Ascending aorta (tissue), 2 donors: ENCODE measurements at regions not wholly inside any gene's neighbourhood (a gene's known extent, or its start where the extent isn't known, plus 50 kb on each side); places are given as distances from the start of the nearest gene placed in this dataset.
"Not testable (repeated sequence)": the region's sequence is repeated elsewhere in the genome, so short reads cannot be mapped to it uniquely, and the experiment has no call there.

Experiments used
- DNase-seq, 2 donors: peaks; one replicate each; pipeline ENCODE4 v3.0.0-alpha.2; 2019; ENCODE audit warnings: low spot score in 2 of 2
- H3K27ac ChIP-seq, 2 donors: fragments of 200-600 bp; sonication (generic); one replicate each; pipeline ENCODE4 v1.5.1; 2016 to 2017; ENCODE audit warnings: mild to moderate bottlenecking in 1 of 2
- H3K27me3 ChIP-seq: fragments of 200-600 bp; sonication (generic); one replicate; pipeline ENCODE4 v1.5.1; 2017
- H3K36me3 ChIP-seq, 2 donors: fragments of 200-600 bp; sonication (generic); one replicate each; pipeline ENCODE4 v1.5.1; 2016
- H3K4me1 ChIP-seq, 2 donors: fragments of 200-600 bp; sonication (generic); one replicate each; pipeline ENCODE4 v1.5.1; 2016 to 2017; ENCODE audit warnings: mild to moderate bottlenecking in 1 of 2
- H3K4me3 ChIP-seq, 2 donors: fragments of 200-600 bp; sonication (generic); one replicate each; pipeline ENCODE4 v1.5.1; 2016 to 2017; ENCODE audit warnings: mild to moderate bottlenecking in 1 of 2
- H3K9me3 ChIP-seq, 2 donors: fragments of 200-600 bp; sonication (generic); one replicate each; pipeline ENCODE4 v1.5.1; 2016
- CTCF ChIP-seq, 3 experiments: fragments of 200-600 bp in 2 of 3; fragments of 450-650 bp in 1 of 3; sonication (generic) in 2 of 3; IDR thresholded peaks; one replicate each; pipeline ENCODE4 v1.5.1; 2016 to 2019; ENCODE audit warnings: antibody characterized with exemption in 3 of 3, mild to moderate bottlenecking in 1 of 3, moderate library complexity in 1 of 3
- intact Hi-C: fragments of 100-400 bp; cut with DNase I; formaldehyde crosslinking; loops from one replicate; pipeline ENCODE4 v1.15.1; 2023

- H3K27ac ChIP-seq = no peak overlapping the region
- no peak overlapping the region for H3K4me3 ChIP-seq
- H3K27me3 ChIP-seq = no peaks in the 10 kb centered on the region
- no peaks in the 10 kb centered on the region for H3K9me3 ChIP-seq
- intact Hi-C loops = no loop called here
- DNase-seq = no peak
- H3K36me3 ChIP-seq = no peaks in the 10 kb centered on the region
- no peak for TF ChIP-seq CTCF (IDR thresholded peaks at IDR 0.05)
- H3K4me1 ChIP-seq = no peaks in the 10 kb centered on the region
These were observed 165.0 kb upstream of the STMND1 start for GRCh38 chr6:16936893-16937292.

- DNase-seq = no peak
- Histone ChIP-seq H3K4me3 (no peak overlapping the region), H3K27ac (no peak overlapping the region), H3K27me3 (no peaks in the 10 kb centered on the region), H3K9me3 (no peaks in the 10 kb centered on the region), H3K4me1 (no peaks in the 10 kb centered on the region), H3K36me3 (no peaks in the 10 kb centered on the region)
- intact Hi-C loops = no loop called here
- no peak for TF ChIP-seq CTCF (IDR thresholded peaks at IDR 0.05)
These were observed 167.9 kb upstream of the STMND1 start for GRCh38 chr6:16933961-16934360.

- Histone ChIP-seq H3K27ac (no peak overlapping the region), H3K4me1 (no peaks in the 10 kb centered on the region), H3K36me3 (no peaks in the 10 kb centered on the region), H3K4me3 (no peak overlapping the region), H3K9me3 (no peaks in the 10 kb centered on the region), H3K27me3 (no peaks in the 10 kb centered on the region)
- DNase-seq = no peak
- intact Hi-C loops = no loop called here
- no peak for TF ChIP-seq CTCF (IDR thresholded peaks at IDR 0.05)
These were observed 168.3 kb upstream of the STMND1 start for GRCh38 chr6:16933532-16933931.

- no peak for TF ChIP-seq CTCF (IDR thresholded peaks at IDR 0.05)
- H3K9me3 ChIP-seq = no peaks in the 10 kb centered on the region
- no peaks in the 10 kb centered on the region for H3K4me1 ChIP-seq
- H3K27me3 ChIP-seq = no peaks in the 10 kb centered on the region
- no peak overlapping the region for H3K4me3 ChIP-seq
- no peak for DNase-seq
- no peaks in the 10 kb centered on the region for H3K36me3 ChIP-seq
- H3K27ac ChIP-seq = no peak overlapping the region
- intact Hi-C loops = no loop called here
These were observed 168.9 kb upstream of the STMND1 start for GRCh38 chr6:16932920-16933319.

- H3K27me3 ChIP-seq, DNase-seq, intact Hi-C loops, H3K4me3 ChIP-seq, H3K36me3 ChIP-seq, H3K27ac ChIP-seq, H3K4me1 ChIP-seq, H3K9me3 ChIP-seq: not testable (repeated sequence)
These were observed 169.8 kb upstream of the ATXN1 start for GRCh38 chr6:16931079-16931478.

- no peak for DNase-seq
- Histone ChIP-seq H3K27ac (no peak overlapping the region), H3K36me3 (no peaks in the 10 kb centered on the region), H3K9me3 (no peaks in the 10 kb centered on the region), H3K4me1 (no peaks in the 10 kb centered on the region), H3K27me3 (no peaks in the 10 kb centered on the region), H3K4me3 (no peak overlapping the region)
- TF ChIP-seq CTCF (IDR thresholded peaks at IDR 0.05) = no peak
- intact Hi-C loops = no loop called here
These were observed 169.2 kb upstream of the ATXN1 start for GRCh38 chr6:16930432-16930831.
